ENCODE measurements at regions not wholly inside any gene's neighbourhood (a gene's known extent, or its start where the extent isn't known, plus 50 kb on each side); places are given as distances from the start of the nearest gene placed in this dataset.

DNA sequence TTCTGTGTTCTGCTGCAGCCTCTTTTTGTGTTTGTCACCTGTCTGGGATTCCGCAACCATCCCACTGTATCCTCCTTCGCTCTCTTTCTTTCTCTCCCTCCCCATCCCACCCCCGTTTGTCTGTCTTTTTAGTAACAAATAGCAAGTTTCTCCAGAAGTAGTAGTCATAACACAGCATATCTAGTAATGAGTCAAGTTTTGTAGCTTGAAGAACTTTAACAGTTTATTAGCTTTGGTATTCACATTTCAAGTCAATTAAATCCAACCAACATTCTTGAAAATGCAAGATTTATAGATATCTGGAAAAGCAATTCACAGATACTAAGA lies 154.1 kb upstream of the MTPN start:
- H3K36me3 ChIP-seq, result no peaks in the 10 kb centered on the region

DNA sequence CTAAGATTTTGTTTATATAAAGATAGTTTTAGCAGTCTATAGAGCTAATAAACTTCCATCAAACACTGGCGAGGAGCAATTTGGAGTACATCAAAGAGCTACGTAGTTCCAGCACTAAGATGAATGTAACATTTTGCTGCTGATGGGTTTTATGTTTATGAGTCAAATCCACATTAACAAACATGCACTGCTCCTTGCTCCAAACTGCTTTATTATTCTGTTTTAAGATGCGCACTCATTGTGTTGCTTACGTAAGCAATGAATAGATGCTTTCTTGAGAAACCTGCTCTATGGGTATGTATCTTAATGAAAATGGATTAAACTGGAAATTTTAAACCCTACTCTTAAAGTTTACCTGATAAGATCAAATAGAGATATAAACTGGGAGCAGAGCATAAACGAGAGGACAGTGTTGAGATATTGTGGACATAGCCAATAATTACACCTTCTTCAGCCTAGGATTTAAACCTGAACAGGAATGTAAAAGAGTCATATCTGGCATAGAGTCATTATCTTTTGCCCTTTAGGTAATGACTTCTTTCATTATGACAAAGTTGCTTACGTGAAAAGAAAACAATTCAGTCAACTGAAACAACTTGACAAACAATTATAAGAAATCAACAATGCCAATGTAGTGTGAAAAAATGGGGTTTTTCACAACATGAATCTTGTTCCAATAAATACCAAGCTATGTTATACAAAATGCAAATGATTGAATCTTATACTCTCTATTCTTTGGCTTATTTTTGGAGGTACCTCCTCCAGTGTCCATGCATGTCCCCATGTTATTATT lies 153.5 kb upstream of the MTPN start:
- no peak for ATAC-seq
- WGBS, 2 donors, result 86 to 88% methylated on average over 6 of the region's 6 CpGs
- no peaks in the 10 kb centered on the region for H3K4me1 ChIP-seq
- no peaks in the 10 kb centered on the region for H3K9me3 ChIP-seq
- H3K27me3 ChIP-seq, result peaks cover 0 to 4% (median 0%) of the 10 kb centered on the region in 7 donors
- intact Hi-C loops (cut with DNase I), result loop anchor here in 1 of 10 donors (5.0 kb wide), 1 partner anchor 297 kb away; no protein-coding TSS in a partner anchor
- no peaks in the 10 kb centered on the region for H3K36me3 ChIP-seq
- DNase-seq, result no peak
- TF ChIP-seq CTCF (IDR thresholded peaks at IDR 0.05), result no peak
- no peak overlapping the region for H3K27ac ChIP-seq
- H3K4me3 ChIP-seq, result no peak overlapping the region

More for the DNA sequence above, 154.1 kb upstream of the MTPN start:
- ATAC-seq (no peak), DNase-seq (no peak)
- no peak for TF ChIP-seq CTCF (IDR thresholded peaks at IDR 0.05)
- no peaks in the 10 kb centered on the region for H3K4me1 ChIP-seq
- WGBS, 2 donors, result 92 to 93% methylated on average over 3 of the region's 3 CpGs
- intact Hi-C loops (cut with DNase I), result loop anchor here in 1 of 10 donors (5.0 kb wide), 1 partner anchor 296 kb away; no protein-coding TSS in a partner anchor
- H3K27ac ChIP-seq, result no peak overlapping the region
- H3K4me3 ChIP-seq, result no peak overlapping the region
- no peaks in the 10 kb centered on the region for H3K9me3 ChIP-seq
- H3K27me3 ChIP-seq, result peaks cover 0 to 4% (median 0%) of the 10 kb centered on the region in 7 donors

DNA sequence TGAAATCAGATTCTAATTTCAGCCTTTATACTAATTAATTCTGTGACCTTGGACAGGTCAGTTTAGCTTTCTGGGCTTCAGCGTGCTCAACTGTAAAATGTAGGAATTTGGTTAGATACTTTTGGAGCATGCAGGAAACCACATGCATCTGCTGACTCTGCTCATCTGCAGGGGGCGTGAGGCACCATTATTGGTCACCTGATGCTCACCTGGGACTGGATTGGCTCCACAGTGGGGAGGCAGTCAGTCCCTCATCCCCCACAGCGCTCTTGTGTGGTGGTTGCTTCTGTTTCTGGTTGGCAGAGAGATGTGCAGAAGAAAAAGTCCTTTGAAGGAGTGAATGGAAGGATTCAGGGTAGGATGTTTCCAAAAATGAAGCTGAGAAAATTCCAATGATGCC lies 150.9 kb upstream of the MTPN start:
- H3K4me1 ChIP-seq, result no peaks in the 10 kb centered on the region
- peaks cover 0 to 4% (median 0%) of the 10 kb centered on the region in 7 donors for H3K27me3 ChIP-seq
- intact Hi-C loops (cut with DNase I), result no loop called here
- no peak for ATAC-seq
- TF ChIP-seq CTCF (IDR thresholded peaks at IDR 0.05), result no peak
- whole genome bisulfite sequencing, 2 donors, result 79 to 88% methylated on average over 3 of the region's 3 CpGs
- H3K27ac ChIP-seq, result no peak overlapping the region
- H3K36me3 ChIP-seq, result no peaks in the 10 kb centered on the region
- H3K9me3 ChIP-seq, result no peaks in the 10 kb centered on the region
- H3K4me3 ChIP-seq, result no peak overlapping the region
- no peak for DNase-seq

- Histone ChIP-seq H3K36me3 (no peaks in the 10 kb centered on the region), H3K27ac (no peak overlapping the region), H3K9me3 (no peaks in the 10 kb centered on the region), H3K4me1 (no peaks in the 10 kb centered on the region), H3K4me3 (no peak overlapping the region), H3K27me3 (peaks cover 0 to 4% (median 0%) of the 10 kb centered on the region in 7 donors)
- 77 to 82% methylated on average over 3 of the region's 3 CpGs for WGBS, 2 donors
- DNase-seq (no peak), ATAC-seq (no peak)
- intact Hi-C loops (cut with DNase I), result no loop called here
- no peak for TF ChIP-seq CTCF (IDR thresholded peaks at IDR 0.05)
These were observed 146.2 kb upstream of the MTPN start for GRCh38 chr7:136123352-136123751.
